HG03108 (cell line): ENCODE measurements at regions not wholly inside any gene's neighbourhood (a gene's known extent, or its start where the extent isn't known, plus 50 kb on each side); places are given as distances from the start of the nearest gene placed in this dataset.
"Not testable (repeated sequence)": the region's sequence is repeated elsewhere in the genome, so short reads cannot be mapped to it uniquely, and the experiment has no call there.

Source experiments
- ATAC-seq: cut with Tn5 transposase; IDR thresholded peaks from one replicate; pipeline ENCODE4 v1.9.1; 2021; ENCODE audit warnings: moderate library complexity; ENCODE audit not compliant: unreplicated experiment

DNA sequence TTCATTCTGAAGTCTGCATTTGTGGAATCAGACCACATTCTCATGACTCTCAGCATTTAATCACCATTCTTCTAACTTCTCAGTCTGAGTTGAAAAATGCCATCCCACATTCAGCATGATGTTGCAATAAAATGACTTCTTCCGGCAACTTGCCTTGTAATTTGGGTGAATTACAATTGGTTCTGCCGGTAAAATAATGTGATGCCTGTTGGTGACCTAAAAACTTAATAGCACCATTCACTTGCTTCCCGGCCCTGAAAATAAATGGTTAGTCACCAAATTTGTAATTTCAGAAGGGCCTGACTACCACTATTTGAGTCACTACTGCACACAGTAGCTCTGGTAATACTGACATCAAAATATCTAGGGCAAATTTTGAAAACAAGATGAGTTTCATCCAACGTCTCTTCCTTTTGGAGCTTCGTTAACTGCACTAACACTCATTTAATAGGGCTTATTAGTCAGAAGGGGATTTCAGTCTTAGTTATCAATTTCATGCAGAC lies 637.1 kb upstream of the CHAC2 start:
- no peak for ATAC-seq

DNA sequence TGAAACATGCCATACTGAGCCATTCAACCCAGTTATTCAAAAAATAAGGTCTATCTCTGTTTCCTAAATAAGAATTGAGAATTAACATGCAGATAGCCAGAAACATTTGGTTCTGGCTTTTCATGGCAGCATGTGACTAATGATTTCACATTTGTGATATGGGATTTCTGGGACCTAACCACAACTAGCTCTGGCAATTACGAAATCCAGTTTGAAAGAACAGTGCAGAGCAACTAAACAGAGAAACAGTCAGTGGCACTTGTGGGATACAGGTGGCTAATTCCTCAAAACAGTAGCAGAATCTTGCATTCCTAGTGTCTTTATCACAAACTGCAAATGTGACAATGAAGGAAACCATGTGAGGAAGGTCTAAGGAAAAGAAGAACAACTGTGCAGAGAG lies 637.8 kb upstream of the CHAC2 start:
- ATAC-seq: no peak

DNA sequence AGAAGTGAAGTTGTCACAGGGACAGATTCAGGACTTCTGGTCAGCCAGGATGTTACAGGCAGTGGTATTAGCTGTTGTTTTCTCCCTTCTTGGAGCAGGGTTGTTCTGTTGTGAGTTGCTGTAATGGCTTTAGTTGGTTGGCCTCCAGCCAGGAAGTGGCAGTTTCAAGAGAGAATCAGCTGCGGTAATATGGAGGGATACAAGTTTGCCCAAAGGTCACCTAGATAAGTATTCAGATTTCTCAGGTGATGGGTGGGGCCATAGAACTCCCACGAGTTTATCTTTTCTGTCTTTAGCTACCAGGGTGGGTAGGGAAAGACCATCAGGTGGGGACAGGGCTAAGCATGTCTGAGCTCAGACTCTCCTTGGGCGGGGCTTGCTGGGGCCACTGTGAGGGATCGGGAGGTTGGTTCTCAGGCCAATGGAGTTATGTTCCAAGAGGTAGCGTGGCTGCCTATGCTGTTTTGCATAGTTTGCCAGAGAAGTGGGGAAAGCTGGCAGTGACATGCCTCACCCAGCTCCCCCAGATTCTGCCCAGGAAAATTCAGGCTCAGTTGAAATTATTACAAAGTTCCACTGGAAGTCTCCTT lies 640.4 kb upstream of the CHAC2 start:
- no peak for ATAC-seq

DNA sequence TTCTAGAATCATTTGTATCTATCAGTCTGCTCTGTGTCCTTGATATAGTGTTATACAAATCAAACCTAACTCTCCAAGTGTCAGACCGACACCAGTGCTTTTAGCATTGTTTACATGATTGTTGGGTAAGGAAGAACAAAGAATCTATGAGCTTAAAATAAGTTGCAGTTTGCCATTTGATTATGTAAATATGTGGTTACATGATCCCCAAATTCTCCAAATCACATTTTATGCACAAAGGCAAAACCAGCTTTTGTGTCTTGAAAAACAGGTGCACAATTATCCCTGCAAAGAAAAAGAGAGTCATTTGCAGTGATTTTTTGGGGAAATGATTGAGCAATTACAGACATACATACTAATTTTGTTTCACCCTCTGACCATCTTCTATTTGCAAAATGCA lies 652.6 kb upstream of the CHAC2 start:
- ATAC-seq: no peak

DNA sequence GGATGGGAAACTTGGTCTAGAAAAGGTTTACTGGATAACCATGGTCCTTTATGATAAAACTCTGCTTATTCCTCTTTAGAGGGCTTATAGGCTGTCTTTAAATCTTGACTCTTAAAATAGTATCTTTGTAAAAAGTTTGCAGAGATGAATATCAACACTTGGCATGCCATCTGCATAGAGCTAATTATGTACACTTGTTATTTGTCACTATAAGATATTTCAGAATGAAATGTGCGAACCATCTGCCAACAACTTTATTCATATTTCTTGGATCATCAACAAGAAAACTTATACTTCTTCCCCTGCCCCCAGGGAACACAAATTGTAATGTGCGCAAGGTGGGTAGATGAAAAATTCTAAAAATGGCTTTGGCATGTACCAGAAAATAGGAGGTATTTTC lies 653.0 kb upstream of the CHAC2 start:
- no peak for ATAC-seq

DNA sequence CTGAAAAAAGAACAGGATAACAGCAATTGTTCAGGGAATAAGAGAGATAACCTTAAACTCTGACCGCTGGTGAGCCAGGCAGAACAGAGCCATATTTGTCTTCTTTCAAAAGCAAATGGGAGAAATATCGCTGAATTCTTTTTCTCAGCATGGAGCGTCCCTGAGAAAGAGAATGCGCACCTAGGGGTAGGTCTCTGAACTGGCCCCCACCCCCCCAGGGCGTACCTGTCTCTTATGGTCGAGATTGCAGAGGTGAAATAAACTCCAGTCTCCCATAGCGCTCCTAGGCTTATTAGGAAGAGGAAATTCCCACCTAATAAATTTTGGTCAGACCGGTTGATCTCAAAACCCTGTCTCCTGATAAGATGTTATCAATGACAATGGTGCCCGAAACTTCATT lies 655.2 kb upstream of the CHAC2 start:
- not testable (repeated sequence) for ATAC-seq

DNA sequence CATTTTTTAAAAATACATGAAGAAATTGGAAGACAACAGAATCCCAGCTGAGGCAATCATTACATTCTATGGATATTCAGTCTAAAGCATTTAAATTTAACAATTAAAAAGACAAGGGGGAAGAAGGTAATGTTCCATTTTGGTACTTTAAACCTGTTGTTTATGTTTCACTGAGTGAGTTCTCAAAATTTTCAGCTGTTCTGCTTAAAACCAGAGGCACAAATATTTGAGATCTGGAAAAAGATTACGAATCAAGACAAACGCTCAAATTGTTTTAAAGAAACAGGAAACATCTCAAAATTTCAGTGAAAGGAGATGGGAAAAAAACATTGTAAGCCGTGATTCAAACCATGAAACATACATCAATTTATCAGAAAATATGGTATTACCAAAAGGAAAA lies 656.2 kb upstream of the CHAC2 start:
- ATAC-seq: no peak

DNA sequence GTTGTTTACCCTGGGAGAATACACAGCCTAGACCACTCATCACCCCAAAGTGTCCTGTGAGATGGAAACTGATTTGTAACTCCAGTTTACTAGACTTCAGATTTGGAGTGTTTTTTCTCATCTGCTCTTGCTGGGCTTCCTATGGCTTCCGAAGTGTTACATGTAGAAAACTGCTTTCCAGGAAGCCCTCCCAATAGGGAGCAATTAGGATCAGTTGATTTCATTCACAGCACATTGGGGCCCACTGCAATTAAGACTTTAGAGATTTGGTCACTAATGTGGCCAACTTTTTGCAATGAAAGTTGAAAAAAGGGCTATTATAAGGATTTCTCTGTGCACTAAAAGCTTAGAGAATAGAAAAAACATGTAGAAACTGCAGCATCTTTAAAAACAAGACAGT lies 656.6 kb upstream of the CHAC2 start:
- no peak for ATAC-seq

DNA sequence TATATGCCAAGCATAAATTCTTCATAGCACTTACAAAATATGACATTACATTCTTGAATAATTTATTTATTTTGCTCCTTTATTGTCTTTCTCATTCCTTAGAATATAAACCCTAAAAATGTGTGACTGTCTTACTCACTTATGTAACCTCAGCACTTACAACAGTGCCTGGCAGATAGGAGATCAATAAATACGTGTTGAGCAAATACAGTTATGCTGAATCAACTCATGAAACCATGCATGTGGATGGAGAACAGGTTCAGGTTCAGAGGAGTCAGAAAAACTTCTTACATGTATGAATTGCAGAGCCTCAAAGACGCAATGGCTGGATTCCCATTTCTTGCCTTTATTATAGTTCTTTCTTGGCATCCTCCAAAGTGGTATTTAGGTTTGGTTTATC lies 659.4 kb upstream of the CHAC2 start:
- ATAC-seq: no peak

DNA sequence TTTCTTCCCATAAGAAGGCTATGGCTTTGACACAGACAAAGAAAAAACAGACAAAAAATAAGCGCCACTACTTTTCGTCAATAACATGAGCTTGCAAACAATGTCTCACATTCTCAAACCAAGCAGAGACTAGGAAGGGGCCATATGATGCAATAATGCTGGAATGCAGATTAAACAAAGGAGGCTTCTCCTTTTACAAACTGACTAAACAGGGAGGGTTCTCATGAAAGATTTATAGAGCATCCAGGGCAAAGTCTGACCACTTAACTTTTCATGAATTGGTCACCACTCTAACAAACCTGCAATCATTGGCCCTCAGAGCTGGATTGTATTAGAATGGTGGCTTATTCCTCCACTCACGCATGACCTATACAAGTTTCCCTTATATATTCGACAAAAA lies 663.3 kb upstream of the CHAC2 start:
- ATAC-seq: no peak

DNA sequence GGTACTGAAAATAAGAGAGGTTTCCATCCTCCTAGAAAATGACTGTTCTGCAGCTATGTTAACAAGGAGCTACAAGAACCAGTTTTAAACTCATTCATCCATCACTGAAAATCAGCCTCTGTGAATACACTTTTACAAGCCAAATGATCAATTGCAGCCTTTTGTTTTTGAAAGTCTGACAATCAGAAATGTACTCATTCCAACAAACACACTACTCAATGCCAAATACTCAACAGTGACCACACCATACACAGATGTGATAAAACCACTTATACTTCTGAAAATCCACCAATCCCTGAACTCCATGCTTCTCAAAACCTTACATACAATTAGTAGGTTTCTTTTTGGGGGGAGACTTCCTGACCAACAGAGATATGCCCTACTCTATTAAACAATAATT lies 663.9 kb upstream of the CHAC2 start:
- no peak for ATAC-seq

DNA sequence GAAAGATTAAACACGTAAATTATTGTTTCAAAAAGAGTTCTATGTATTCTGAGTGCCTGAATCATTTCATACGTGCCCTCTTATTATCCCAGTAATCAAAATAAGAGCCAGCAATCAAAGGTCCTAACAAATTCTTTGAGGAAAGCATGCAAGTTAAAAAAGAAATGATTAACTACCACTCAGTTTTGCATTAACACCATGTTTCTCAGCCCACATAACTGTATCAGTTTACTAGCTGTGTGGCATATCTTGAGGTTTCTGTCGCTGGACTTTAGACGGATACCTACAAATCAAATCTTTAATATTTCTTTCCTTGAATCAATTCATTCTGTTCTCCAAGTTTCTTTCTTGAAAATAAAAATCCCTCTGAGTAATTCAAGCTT lies 668.9 kb upstream of the CHAC2 start:
- no peak for ATAC-seq

DNA sequence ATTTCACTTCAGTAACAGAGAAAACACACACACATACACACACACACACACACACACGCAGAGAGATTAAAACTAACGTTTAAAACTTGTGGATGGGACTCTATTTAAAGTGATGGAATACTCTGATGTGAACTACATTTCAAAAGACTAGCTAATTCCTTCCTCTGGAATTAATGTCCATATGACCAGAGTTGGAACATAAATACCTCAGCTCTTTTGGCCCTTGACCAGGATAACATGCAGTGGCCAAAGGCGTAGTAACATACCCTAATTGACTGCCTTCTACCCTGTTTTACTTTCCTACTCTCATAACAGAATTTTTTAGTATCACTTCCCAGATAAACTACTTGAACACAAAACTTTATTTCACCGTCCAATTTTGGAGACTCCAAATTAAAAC lies 671.3 kb upstream of the CHAC2 start:
- ATAC-seq: no peak

DNA sequence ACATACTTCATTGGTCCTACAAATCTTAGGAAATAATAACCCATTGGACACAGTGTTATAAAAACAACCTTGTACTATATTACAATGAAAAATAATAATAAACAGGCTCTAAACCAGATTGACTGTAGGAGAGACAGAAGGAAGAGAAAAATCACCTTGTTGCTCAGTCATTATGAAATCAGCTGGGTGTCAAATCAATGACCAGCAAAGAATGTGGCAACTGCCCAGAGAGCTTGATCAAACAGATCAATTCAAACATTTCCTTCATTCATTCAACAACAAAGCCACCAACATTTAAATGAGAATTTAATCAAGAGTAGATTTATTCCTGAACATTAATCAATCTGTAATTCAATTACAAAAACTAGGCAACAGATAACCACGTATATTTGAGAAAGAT lies 671.9 kb upstream of the CHAC2 start:
- no peak for ATAC-seq

DNA sequence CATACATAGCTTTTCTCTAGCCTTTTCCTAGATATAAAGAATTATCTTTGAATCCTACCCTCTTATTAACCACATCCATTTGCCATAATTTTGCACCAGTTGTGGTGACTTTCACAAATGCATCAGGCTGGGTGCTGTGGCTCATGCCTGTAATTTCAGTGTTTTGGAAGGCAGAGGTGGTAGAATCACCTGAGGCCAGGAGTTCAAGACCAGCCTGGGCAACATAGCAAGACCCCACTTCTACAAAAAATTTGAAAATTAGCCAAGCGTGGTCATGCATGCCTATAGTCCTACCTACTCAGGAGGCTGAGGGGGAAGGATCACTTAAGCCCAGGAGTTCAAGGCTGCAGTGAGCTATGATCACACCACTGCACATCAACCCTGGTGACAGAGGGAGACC lies 672.4 kb upstream of the CHAC2 start:
- ATAC-seq: no peak

DNA sequence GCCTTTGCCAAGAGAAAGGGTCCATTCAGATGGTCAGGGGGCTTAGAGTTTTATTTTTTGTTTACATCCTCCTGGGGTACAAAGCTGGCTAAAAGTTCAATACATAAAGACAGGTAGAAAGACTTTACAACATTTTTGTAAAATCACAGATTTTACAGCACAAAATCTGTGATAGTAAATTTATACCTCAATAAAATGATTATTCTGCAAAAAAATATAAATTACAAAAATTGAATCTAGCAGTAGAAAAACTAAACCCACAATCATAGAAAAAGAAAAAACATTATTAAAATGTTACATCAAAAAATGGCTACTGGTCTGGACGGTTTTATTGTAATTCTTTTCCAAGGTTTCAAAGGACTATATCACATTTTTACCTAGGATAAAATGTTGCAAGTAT lies 674.2 kb upstream of the CHAC2 start:
- no peak for ATAC-seq

DNA sequence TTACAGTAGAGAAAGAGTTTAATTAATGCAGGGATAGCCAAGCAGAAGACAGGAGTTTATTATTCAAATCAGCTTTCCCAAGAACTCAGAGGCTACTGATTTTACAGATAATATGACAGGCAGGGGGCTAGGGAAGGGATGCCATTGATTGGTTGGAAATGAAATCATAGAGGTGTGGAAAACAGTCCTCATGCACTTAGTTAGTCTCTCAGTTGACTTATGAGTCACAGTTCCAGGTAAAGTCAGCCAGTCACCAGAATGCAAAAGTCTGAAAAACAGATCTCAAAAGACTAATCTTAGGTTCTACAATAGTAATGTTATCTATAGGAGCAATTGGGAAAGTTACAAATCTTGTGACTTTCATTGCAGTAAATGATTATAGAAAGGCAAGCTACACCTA lies 676.4 kb upstream of the CHAC2 start:
- no peak for ATAC-seq

DNA sequence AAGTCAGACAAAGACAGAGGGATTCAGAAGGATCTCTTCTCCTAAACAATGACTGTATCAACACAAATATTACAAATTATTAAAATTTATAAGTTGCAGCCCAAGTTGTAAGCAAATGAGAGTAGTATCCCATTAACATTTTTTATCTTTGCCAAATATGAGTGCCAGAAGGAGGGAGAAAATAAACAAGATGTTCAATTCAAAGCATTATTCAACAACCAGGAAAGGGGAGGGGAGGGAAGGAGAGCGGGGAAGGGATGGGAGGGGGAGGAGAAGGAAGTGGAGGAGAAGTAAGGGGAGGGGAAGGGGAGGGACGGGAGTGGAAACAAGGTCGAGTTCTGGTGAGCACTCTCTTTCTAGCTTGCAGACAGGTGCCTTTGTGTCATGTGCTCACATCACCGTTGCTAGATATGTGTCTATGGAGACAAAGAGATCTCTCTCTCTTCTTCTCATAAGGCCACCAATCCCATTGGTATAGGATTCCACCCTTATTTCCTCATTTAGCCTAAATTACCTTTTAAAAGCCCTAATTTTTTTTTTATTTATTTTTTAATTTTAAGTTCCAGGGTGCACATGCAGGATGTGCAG lies 679.6 kb upstream of the CHAC2 start:
- no peak for ATAC-seq

DNA sequence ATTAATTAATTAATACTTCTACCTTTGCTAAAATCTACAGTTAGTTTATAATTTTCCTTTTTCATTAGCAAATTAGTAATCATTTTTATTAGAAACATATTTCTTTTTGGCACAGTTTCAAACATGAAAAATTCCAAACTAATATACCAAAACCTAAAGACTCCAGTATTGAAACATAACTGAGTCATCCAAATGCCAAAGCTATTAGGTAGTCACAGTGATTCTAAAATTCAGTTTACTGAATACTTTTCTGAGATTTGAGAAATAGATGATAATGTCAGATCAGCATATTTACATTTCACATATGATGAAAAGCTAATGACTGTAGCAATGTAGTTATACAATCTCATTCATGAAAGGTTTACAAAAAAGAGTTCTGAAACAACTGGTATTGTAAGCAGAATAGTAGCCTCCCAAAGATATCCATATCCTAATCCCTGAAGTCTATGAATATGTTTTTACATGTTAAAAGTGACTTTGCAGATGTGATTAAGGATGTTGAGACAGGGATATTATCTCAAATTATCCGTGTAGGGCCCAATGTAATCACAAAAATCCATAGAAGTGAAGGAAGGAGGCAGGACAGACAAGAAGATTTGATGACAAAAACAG lies 680.2 kb upstream of the CHAC2 start:
- no peak for ATAC-seq

DNA sequence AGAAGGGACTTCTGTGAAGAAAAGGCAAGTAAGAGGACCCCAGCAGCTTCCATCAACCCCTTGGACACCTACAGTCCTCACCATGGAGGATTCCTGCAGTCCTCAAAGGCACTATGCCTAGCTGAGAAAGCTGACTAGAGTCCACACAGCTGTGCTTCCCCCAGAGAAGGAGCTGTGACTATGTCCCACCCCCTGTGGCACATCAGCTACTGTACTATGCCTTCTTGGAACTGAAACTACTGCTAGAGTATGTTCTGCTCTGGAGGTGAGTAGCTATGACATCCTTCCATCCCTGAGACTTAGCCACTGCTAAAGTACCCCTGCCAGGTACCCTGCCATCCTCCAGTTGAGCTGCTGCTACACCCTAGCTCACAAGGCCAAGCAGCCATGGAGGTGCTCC lies 690.2 kb upstream of the CHAC2 start:
- no peak for ATAC-seq

DNA sequence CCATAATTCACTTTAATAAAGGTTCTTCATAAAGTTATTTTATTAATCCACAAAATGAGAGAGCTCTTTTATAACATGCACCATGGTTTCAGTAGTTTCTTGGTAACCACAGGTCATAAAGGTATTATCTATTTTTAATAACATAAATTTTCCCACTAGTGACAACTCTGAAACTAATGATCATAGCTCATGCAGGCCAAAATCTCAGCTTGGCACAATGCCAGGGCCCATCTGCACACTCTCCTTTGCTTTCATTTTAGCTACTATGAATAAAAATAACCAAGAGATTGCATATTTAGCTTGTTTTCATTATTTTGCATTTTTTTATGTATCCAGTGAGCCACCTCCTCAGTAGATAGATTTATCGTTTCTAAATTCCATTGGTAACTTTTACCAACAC lies 691.8 kb upstream of the CHAC2 start:
- no peak for ATAC-seq

DNA sequence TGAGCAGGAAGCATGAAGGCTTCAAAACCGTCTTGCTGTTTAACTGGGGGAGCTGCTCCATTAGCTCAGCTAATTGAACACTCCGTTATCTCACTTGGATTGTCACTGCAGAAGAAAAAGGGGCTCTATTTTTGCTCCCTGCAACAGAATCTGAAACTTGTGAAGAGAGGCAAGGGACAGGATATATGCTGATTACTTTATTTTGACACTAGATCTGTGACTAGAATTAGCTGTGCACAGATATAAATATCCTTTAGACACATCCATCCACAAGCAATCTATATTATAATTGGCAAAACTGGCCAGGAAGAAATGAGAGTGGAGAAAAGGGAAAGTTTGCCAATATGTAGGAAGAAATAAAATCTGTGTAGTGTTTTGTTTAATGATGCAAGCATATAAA lies 700.1 kb upstream of the CHAC2 start:
- ATAC-seq: no peak

DNA sequence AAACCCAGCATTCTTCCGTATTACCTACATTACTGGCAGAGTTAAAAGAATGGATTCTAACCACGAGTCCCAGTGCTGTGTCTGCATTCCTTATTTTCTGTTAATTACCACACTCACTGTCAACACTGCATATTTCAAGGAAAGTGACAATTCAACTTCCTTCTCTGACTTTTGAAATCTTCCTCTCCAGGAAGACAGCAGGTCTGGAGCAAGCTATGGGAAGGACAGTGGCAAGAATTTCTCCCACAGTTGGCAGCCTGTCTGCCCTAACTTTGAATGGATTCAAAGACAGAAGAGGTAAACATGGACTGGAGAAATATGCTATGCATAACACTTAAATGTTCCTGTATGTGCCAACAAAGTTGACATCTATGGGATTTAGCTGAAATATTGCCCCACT lies 700.5 kb upstream of the CHAC2 start:
- no peak for ATAC-seq
